ENCODE measurements at regions not wholly inside any gene's neighbourhood (a gene's known extent, or its start where the extent isn't known, plus 50 kb on each side); places are given as distances from the start of the nearest gene placed in this dataset.

- H3K9me3 ChIP-seq (replicated peaks; ENCODE audit: low read length): no peaks in the 10 kb centered on the region
- H3K27me3 ChIP-seq (ENCODE audit: control insufficient read depth, insufficient read depth, low read length): peaks cover 6% of the 10 kb centered on the region
- no peaks in the 10 kb centered on the region for H3K4me1 ChIP-seq (ENCODE audit: control insufficient read depth, insufficient read depth, low read length)
- no peak overlapping the region for H3K4me3 ChIP-seq (ENCODE audit: low read length)
- no peaks in the 10 kb centered on the region for H3K36me3 ChIP-seq (ENCODE audit: insufficient read depth, low read length)
- no peak overlapping the region for H3K4me2 ChIP-seq (ENCODE audit: low read length)
- H3K9ac ChIP-seq (ENCODE audit: low read depth, low read length): no peak overlapping the region
Measured at GRCh38 chr16:73707863-73708262, 588.8 kb upstream of the PSMD7 start.

DNA sequence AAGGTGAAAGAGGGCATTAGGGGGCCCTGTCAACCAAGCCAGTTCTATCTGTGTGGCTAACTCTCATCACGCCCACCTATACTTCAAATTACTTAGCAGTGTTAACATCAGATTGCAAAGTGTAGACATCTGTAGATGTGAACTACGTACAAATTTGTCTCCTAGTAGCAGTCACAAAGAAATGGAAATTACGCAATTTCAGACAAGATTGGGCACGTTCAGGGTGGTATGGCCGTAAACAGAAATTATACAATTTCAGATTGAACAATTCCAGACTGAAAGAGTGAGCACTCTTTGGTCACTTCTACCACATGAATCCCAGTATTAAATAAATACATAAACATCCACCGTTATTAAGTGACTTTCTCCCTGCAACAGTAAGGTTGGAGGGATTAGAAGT lies 592.7 kb upstream of the PSMD7 start:
- no peak overlapping the region for H3K4me2 ChIP-seq (ENCODE audit: low read length)
- H3K4me3 ChIP-seq (ENCODE audit: low read length): no peak overlapping the region
- H3K27me3 ChIP-seq (ENCODE audit: control insufficient read depth, insufficient read depth, low read length): peaks cover 14% of the 10 kb centered on the region
- H3K36me3 ChIP-seq (ENCODE audit: insufficient read depth, low read length): no peaks in the 10 kb centered on the region
- no peaks in the 10 kb centered on the region for H3K9me3 ChIP-seq (replicated peaks; ENCODE audit: low read length)
- no peak overlapping the region for H3K9ac ChIP-seq (ENCODE audit: low read depth, low read length)
- H3K4me1 ChIP-seq (ENCODE audit: control insufficient read depth, insufficient read depth, low read length): no peaks in the 10 kb centered on the region

GRCh38 chr16:73697336-73697735 lies 599.3 kb upstream of the PSMD7 start:
- no peak overlapping the region for H3K4me3 ChIP-seq (ENCODE audit: low read length)
- H3K27me3 ChIP-seq (ENCODE audit: control insufficient read depth, insufficient read depth, low read length): peaks cover 7% of the 10 kb centered on the region
- no peaks in the 10 kb centered on the region for H3K9me3 ChIP-seq (replicated peaks; ENCODE audit: low read length)
- H3K4me2 ChIP-seq (ENCODE audit: low read length): no peak overlapping the region
- no peak overlapping the region for H3K9ac ChIP-seq (ENCODE audit: low read depth, low read length)
- H3K36me3 ChIP-seq (ENCODE audit: insufficient read depth, low read length): no peaks in the 10 kb centered on the region
- H3K4me1 ChIP-seq (ENCODE audit: control insufficient read depth, insufficient read depth, low read length): no peaks in the 10 kb centered on the region

GRCh38 chr16:73692861-73693260 lies 603.8 kb upstream of the PSMD7 start:
- Histone ChIP-seq H3K4me3 (ENCODE audit: low read length) (no peak overlapping the region), H3K27me3 (ENCODE audit: control insufficient read depth, insufficient read depth, low read length) (no peaks in the 10 kb centered on the region), H3K36me3 (ENCODE audit: insufficient read depth, low read length) (no peaks in the 10 kb centered on the region), H3K9me3 (replicated peaks; ENCODE audit: low read length) (no peaks in the 10 kb centered on the region), H3K4me1 (ENCODE audit: control insufficient read depth, insufficient read depth, low read length) (no peaks in the 10 kb centered on the region), H3K9ac (ENCODE audit: low read depth, low read length) (no peak overlapping the region), H3K4me2 (ENCODE audit: low read length) (no peak overlapping the region)

DNA sequence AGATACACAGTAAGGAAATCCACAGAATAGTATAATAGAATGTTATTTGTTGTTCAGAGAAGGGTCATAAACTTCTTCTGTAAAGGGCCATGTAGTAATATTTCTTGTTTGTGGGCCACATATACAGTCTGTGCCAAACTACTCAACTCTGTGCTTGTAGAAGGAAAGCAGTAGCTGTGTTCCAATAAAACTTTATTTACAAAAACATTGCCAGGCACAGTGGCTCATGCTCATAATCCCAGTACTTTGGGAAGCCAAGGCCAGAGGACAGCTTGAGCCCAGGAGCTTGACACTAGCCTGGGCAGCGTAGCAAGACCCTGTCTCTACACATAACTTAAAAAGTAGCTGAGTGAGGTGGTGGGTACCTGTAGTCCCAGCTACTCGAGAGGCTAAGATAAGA lies 612.8 kb upstream of the PSMD7 start:
- no peaks in the 10 kb centered on the region for H3K9me3 ChIP-seq (replicated peaks; ENCODE audit: low read length)
- H3K36me3 ChIP-seq (ENCODE audit: insufficient read depth, low read length): no peaks in the 10 kb centered on the region
- H3K4me2 ChIP-seq (ENCODE audit: low read length): no peak overlapping the region
- no peaks in the 10 kb centered on the region for H3K4me1 ChIP-seq (ENCODE audit: control insufficient read depth, insufficient read depth, low read length)
- H3K4me3 ChIP-seq (ENCODE audit: low read length): no peak overlapping the region
- no peak overlapping the region for H3K9ac ChIP-seq (ENCODE audit: low read depth, low read length)
- H3K27me3 ChIP-seq (ENCODE audit: control insufficient read depth, insufficient read depth, low read length): no peaks in the 10 kb centered on the region

- no peak overlapping the region for H3K4me2 ChIP-seq (ENCODE audit: low read length)
- H3K27me3 ChIP-seq (ENCODE audit: control insufficient read depth, insufficient read depth, low read length): peaks cover 8% of the 10 kb centered on the region
- H3K9ac ChIP-seq (ENCODE audit: low read depth, low read length): no peak overlapping the region
- H3K4me1 ChIP-seq (ENCODE audit: control insufficient read depth, insufficient read depth, low read length): no peaks in the 10 kb centered on the region
- H3K4me3 ChIP-seq (ENCODE audit: low read length): no peak overlapping the region
- H3K9me3 ChIP-seq (replicated peaks; ENCODE audit: low read length): no peaks in the 10 kb centered on the region
- H3K36me3 ChIP-seq (ENCODE audit: insufficient read depth, low read length): no peaks in the 10 kb centered on the region
Measured at GRCh38 chr16:73672135-73672534, 624.2 kb upstream of the ZFHX3 start.

- no peaks in the 10 kb centered on the region for H3K36me3 ChIP-seq (ENCODE audit: insufficient read depth, low read length)
- H3K4me3 ChIP-seq (ENCODE audit: low read length): no peak overlapping the region
- H3K4me2 ChIP-seq (ENCODE audit: low read length): no peak overlapping the region
- peaks cover 8% of the 10 kb centered on the region for H3K27me3 ChIP-seq (ENCODE audit: control insufficient read depth, insufficient read depth, low read length)
- no peak overlapping the region for H3K9ac ChIP-seq (ENCODE audit: low read depth, low read length)
- H3K9me3 ChIP-seq (replicated peaks; ENCODE audit: low read length): no peaks in the 10 kb centered on the region
- no peaks in the 10 kb centered on the region for H3K4me1 ChIP-seq (ENCODE audit: control insufficient read depth, insufficient read depth, low read length)
Measured at GRCh38 chr16:73670836-73671820, 623.2 kb upstream of the ZFHX3 start.

- Histone ChIP-seq H3K4me3 (ENCODE audit: low read length) (no peak overlapping the region), H3K27me3 (ENCODE audit: control insufficient read depth, insufficient read depth, low read length) (peaks cover 9% of the 10 kb centered on the region), H3K4me1 (ENCODE audit: control insufficient read depth, insufficient read depth, low read length) (no peaks in the 10 kb centered on the region), H3K4me2 (ENCODE audit: low read length) (no peak overlapping the region), H3K9ac (ENCODE audit: low read depth, low read length) (no peak overlapping the region), H3K9me3 (replicated peaks; ENCODE audit: low read length) (no peaks in the 10 kb centered on the region), H3K36me3 (ENCODE audit: insufficient read depth, low read length) (no peaks in the 10 kb centered on the region)
Measured at GRCh38 chr16:73669535-73670274, 621.8 kb upstream of the ZFHX3 start.

DNA sequence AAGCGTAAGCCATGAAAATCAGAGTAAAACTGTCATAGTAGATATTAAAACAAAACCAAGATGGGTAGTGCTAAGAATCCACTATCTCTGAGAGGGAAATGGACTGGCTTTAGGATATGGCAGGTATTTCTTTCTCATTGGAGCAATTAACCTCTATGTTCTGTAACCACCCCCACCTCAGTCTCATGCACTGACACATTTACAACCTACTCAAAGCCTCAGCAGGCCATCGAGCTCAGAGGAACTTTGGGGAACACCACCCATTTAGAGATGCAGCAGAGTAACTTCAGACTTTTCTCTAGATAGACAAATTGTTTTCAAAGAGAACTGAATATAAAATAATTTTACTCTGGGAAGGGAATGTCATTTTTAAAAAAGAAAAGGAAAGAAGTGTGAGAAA lies 615.8 kb upstream of the ZFHX3 start:
- Histone ChIP-seq H3K9ac (ENCODE audit: low read depth, low read length) (no peak overlapping the region), H3K4me1 (ENCODE audit: control insufficient read depth, insufficient read depth, low read length) (no peaks in the 10 kb centered on the region), H3K27me3 (ENCODE audit: control insufficient read depth, insufficient read depth, low read length) (peaks cover 3% of the 10 kb centered on the region), H3K4me2 (ENCODE audit: low read length) (no peak overlapping the region), H3K36me3 (ENCODE audit: insufficient read depth, low read length) (no peaks in the 10 kb centered on the region), H3K4me3 (ENCODE audit: low read length) (no peak overlapping the region), H3K9me3 (replicated peaks; ENCODE audit: low read length) (no peaks in the 10 kb centered on the region)

GRCh38 chr16:73636196-73636595 lies 588.3 kb upstream of the ZFHX3 start:
- H3K27me3 ChIP-seq (ENCODE audit: control insufficient read depth, insufficient read depth, low read length): no peaks in the 10 kb centered on the region
- no peaks in the 10 kb centered on the region for H3K36me3 ChIP-seq (ENCODE audit: insufficient read depth, low read length)
- H3K4me1 ChIP-seq (ENCODE audit: control insufficient read depth, insufficient read depth, low read length): no peaks in the 10 kb centered on the region
- H3K9ac ChIP-seq (ENCODE audit: low read depth, low read length): no peak overlapping the region
- H3K4me2 ChIP-seq (ENCODE audit: low read length): no peak overlapping the region
- no peaks in the 10 kb centered on the region for H3K9me3 ChIP-seq (replicated peaks; ENCODE audit: low read length)
- no peak overlapping the region for H3K4me3 ChIP-seq (ENCODE audit: low read length)

- no peaks in the 10 kb centered on the region for H3K36me3 ChIP-seq (ENCODE audit: insufficient read depth, low read length)
- H3K9ac ChIP-seq (ENCODE audit: low read depth, low read length): no peak overlapping the region
- H3K27me3 ChIP-seq (ENCODE audit: control insufficient read depth, insufficient read depth, low read length): peaks cover 2% of the 10 kb centered on the region
- no peak overlapping the region for H3K4me3 ChIP-seq (ENCODE audit: low read length)
- H3K4me2 ChIP-seq (ENCODE audit: low read length): no peak overlapping the region
- H3K4me1 ChIP-seq (ENCODE audit: control insufficient read depth, insufficient read depth, low read length): no peaks in the 10 kb centered on the region
- H3K9me3 ChIP-seq (replicated peaks; ENCODE audit: low read length): no peaks in the 10 kb centered on the region
Measured at GRCh38 chr16:73629011-73629410, 581.1 kb upstream of the ZFHX3 start.
